ENCODE measurements at regions not wholly inside any gene's neighbourhood (a gene's known extent, or its start where the extent isn't known, plus 50 kb on each side); places are given as distances from the start of the nearest gene placed in this dataset.

GRCh38 chrX:43313035-43313434 is 343.1 kb upstream of the MAOA start:
- Mint-ChIP-seq H3K4me1 (ENCODE audit: low read depth) (no peaks in the 10 kb centered on the region), H3K9me3 (peaks cover 3% of the 10 kb centered on the region), H3K4me3 (no peak overlapping the region), H3K36me3 (ENCODE audit: low read depth) (no peaks in the 10 kb centered on the region), H3K27ac (no peak overlapping the region), H3K27me3 (ENCODE audit: insufficient read depth) (no peaks in the 10 kb centered on the region)
- DNase-seq (ENCODE audit: low spot score), result no peak
- intact Hi-C loops (cut with micrococcal nuclease), result no loop called here

GRCh38 chrX:43314525-43314924 is 341.6 kb upstream of the MAOA start:
- intact Hi-C loops (cut with micrococcal nuclease), result no loop called here
- Mint-ChIP-seq H3K36me3 (ENCODE audit: low read depth) (no peaks in the 10 kb centered on the region), H3K4me3 (no peak overlapping the region), H3K4me1 (ENCODE audit: low read depth) (no peaks in the 10 kb centered on the region), H3K27me3 (ENCODE audit: insufficient read depth) (no peaks in the 10 kb centered on the region), H3K27ac (no peak overlapping the region), H3K9me3 (peaks cover 3% of the 10 kb centered on the region)
- no peak for DNase-seq (ENCODE audit: low spot score)

- Mint-ChIP-seq H3K27me3 (ENCODE audit: insufficient read depth) (no peaks in the 10 kb centered on the region), H3K4me1 (ENCODE audit: low read depth) (no peaks in the 10 kb centered on the region), H3K27ac (no peak overlapping the region), H3K4me3 (no peak overlapping the region), H3K36me3 (ENCODE audit: low read depth) (no peaks in the 10 kb centered on the region), H3K9me3 (peaks cover 3% of the 10 kb centered on the region)
- no peak for DNase-seq (ENCODE audit: low spot score)
- intact Hi-C loops (cut with micrococcal nuclease), result no loop called here
Measured at GRCh38 chrX:43315622-43316021, 340.5 kb upstream of the MAOA start.

- intact Hi-C loops (cut with micrococcal nuclease), result no loop called here
- H3K36me3 Mint-ChIP-seq (ENCODE audit: low read depth), result no peaks in the 10 kb centered on the region
- peaks cover 3% of the 10 kb centered on the region for H3K9me3 Mint-ChIP-seq
- H3K27ac Mint-ChIP-seq, result no peak overlapping the region
- H3K27me3 Mint-ChIP-seq (ENCODE audit: insufficient read depth), result no peaks in the 10 kb centered on the region
- no peak for DNase-seq (ENCODE audit: low spot score)
- H3K4me3 Mint-ChIP-seq, result no peak overlapping the region
- H3K4me1 Mint-ChIP-seq (ENCODE audit: low read depth), result no peaks in the 10 kb centered on the region
Measured at GRCh38 chrX:43316146-43316545, 340.0 kb upstream of the MAOA start.

GRCh38 chrX:43317378-43317777 is 338.7 kb upstream of the MAOA start:
- Mint-ChIP-seq H3K9me3 (peaks cover 6% of the 10 kb centered on the region), H3K4me3 (no peak overlapping the region), H3K27me3 (ENCODE audit: insufficient read depth) (no peaks in the 10 kb centered on the region), H3K27ac (no peak overlapping the region), H3K4me1 (ENCODE audit: low read depth) (no peaks in the 10 kb centered on the region), H3K36me3 (ENCODE audit: low read depth) (no peaks in the 10 kb centered on the region)
- intact Hi-C loops (cut with micrococcal nuclease), result no loop called here
- no peak for DNase-seq (ENCODE audit: low spot score)

- no peaks in the 10 kb centered on the region for H3K4me1 Mint-ChIP-seq (ENCODE audit: low read depth)
- H3K27me3 Mint-ChIP-seq (ENCODE audit: insufficient read depth), result peaks cover 1% of the 10 kb centered on the region
- H3K27ac Mint-ChIP-seq, result no peak overlapping the region
- intact Hi-C loops (cut with micrococcal nuclease), result no loop called here
- H3K36me3 Mint-ChIP-seq (ENCODE audit: low read depth), result no peaks in the 10 kb centered on the region
- DNase-seq (ENCODE audit: low spot score), result no peak
- no peak overlapping the region for H3K4me3 Mint-ChIP-seq
- peaks cover under 1% of the 10 kb centered on the region for H3K9me3 Mint-ChIP-seq
Measured at GRCh38 chrX:43328358-43328946, 327.6 kb upstream of the MAOA start.

GRCh38 chrX:43333543-43333942 is 322.6 kb upstream of the MAOA start:
- H3K4me1 Mint-ChIP-seq (ENCODE audit: low read depth), result no peaks in the 10 kb centered on the region
- no peak overlapping the region for H3K4me3 Mint-ChIP-seq
- H3K36me3 Mint-ChIP-seq (ENCODE audit: low read depth), result no peaks in the 10 kb centered on the region
- DNase-seq (ENCODE audit: low spot score), result no peak
- H3K9me3 Mint-ChIP-seq, result no peaks in the 10 kb centered on the region
- no peak overlapping the region for H3K27ac Mint-ChIP-seq
- intact Hi-C loops (cut with micrococcal nuclease), result loop anchor here (10.0 kb wide), 1 partner anchor 1549 kb away; no protein-coding TSS in a partner anchor
- H3K27me3 Mint-ChIP-seq (ENCODE audit: insufficient read depth), result no peaks in the 10 kb centered on the region

GRCh38 chrX:43345166-43345565 is 310.9 kb upstream of the MAOA start:
- Mint-ChIP-seq H3K4me1 (ENCODE audit: low read depth) (no peaks in the 10 kb centered on the region), H3K4me3 (no peak overlapping the region), H3K9me3 (no peaks in the 10 kb centered on the region), H3K36me3 (ENCODE audit: low read depth) (no peaks in the 10 kb centered on the region), H3K27ac (no peak overlapping the region), H3K27me3 (ENCODE audit: insufficient read depth) (no peaks in the 10 kb centered on the region)
- no peak for DNase-seq (ENCODE audit: low spot score)
- intact Hi-C loops (cut with micrococcal nuclease), result no loop called here

- Mint-ChIP-seq H3K27me3 (ENCODE audit: insufficient read depth) (peaks cover 2% of the 10 kb centered on the region), H3K27ac (no peak overlapping the region), H3K9me3 (no peaks in the 10 kb centered on the region), H3K36me3 (ENCODE audit: low read depth) (no peaks in the 10 kb centered on the region), H3K4me3 (no peak overlapping the region), H3K4me1 (ENCODE audit: low read depth) (no peaks in the 10 kb centered on the region)
- DNase-seq (ENCODE audit: low spot score), result no peak
- intact Hi-C loops (cut with micrococcal nuclease), result loop anchor here (1.0 kb wide), 1 partner anchor 401 kb away; no protein-coding TSS in a partner anchor
Measured at GRCh38 chrX:43349363-43349762, 306.7 kb upstream of the MAOA start.

- Mint-ChIP-seq H3K27me3 (ENCODE audit: insufficient read depth) (peaks cover 2% of the 10 kb centered on the region), H3K36me3 (ENCODE audit: low read depth) (no peaks in the 10 kb centered on the region), H3K4me3 (no peak overlapping the region), H3K27ac (no peak overlapping the region), H3K4me1 (ENCODE audit: low read depth) (no peaks in the 10 kb centered on the region), H3K9me3 (no peaks in the 10 kb centered on the region)
- no peak for DNase-seq (ENCODE audit: low spot score)
- intact Hi-C loops (cut with micrococcal nuclease), result no loop called here
Measured at GRCh38 chrX:43350935-43351334, 305.2 kb upstream of the MAOA start.

GRCh38 chrX:43357741-43358140 is 298.4 kb upstream of the MAOA start:
- intact Hi-C loops (cut with micrococcal nuclease), result no loop called here
- no peak overlapping the region for H3K4me3 Mint-ChIP-seq
- DNase-seq (ENCODE audit: low spot score), result no peak

GRCh38 chrX:43373032-43373431 is 283.1 kb upstream of the MAOA start:
- Mint-ChIP-seq H3K4me1 (ENCODE audit: low read depth) (no peaks in the 10 kb centered on the region), H3K27me3 (ENCODE audit: insufficient read depth) (no peaks in the 10 kb centered on the region), H3K36me3 (ENCODE audit: low read depth) (no peaks in the 10 kb centered on the region), H3K9me3 (peaks cover 4% of the 10 kb centered on the region), H3K27ac (no peak overlapping the region), H3K4me3 (no peak overlapping the region)
- no peak for DNase-seq (ENCODE audit: low spot score)
- intact Hi-C loops (cut with micrococcal nuclease), result no loop called here

More at GRCh38 chrX:43357741-43358140, 298.4 kb upstream of the MAOA start:
- H3K4me1 Mint-ChIP-seq (ENCODE audit: low read depth), result no peaks in the 10 kb centered on the region
- no peaks in the 10 kb centered on the region for H3K36me3 Mint-ChIP-seq (ENCODE audit: low read depth)
- no peaks in the 10 kb centered on the region for H3K9me3 Mint-ChIP-seq
- H3K27ac Mint-ChIP-seq, result no peak overlapping the region
- H3K27me3 Mint-ChIP-seq (ENCODE audit: insufficient read depth), result peaks cover 1% of the 10 kb centered on the region

GRCh38 chrX:43375136-43375535 is 281.0 kb upstream of the MAOA start:
- Mint-ChIP-seq H3K36me3 (ENCODE audit: low read depth) (no peaks in the 10 kb centered on the region), H3K9me3 (peaks cover 4% of the 10 kb centered on the region), H3K27me3 (ENCODE audit: insufficient read depth) (no peaks in the 10 kb centered on the region), H3K4me1 (ENCODE audit: low read depth) (no peaks in the 10 kb centered on the region), H3K4me3 (no peak overlapping the region), H3K27ac (no peak overlapping the region)
- intact Hi-C loops (cut with micrococcal nuclease), result no loop called here
- no peak for DNase-seq (ENCODE audit: low spot score)

GRCh38 chrX:43380704-43381103 is 275.4 kb upstream of the MAOA start:
- peaks cover 2% of the 10 kb centered on the region for H3K27me3 Mint-ChIP-seq (ENCODE audit: insufficient read depth)

More at GRCh38 chrX:43380704-43381103, 275.4 kb upstream of the MAOA start:
- intact Hi-C loops (cut with micrococcal nuclease), result no loop called here
- Mint-ChIP-seq H3K4me3 (no peak overlapping the region), H3K27ac (no peak overlapping the region), H3K36me3 (ENCODE audit: low read depth) (no peaks in the 10 kb centered on the region), H3K4me1 (ENCODE audit: low read depth) (no peaks in the 10 kb centered on the region), H3K9me3 (no peaks in the 10 kb centered on the region)
- DNase-seq (ENCODE audit: low spot score), result no peak
